GM03348 (cell line): ENCODE measurements at regions not wholly inside any gene's neighbourhood (a gene's known extent, or its start where the extent isn't known, plus 50 kb on each side); places are given as distances from the start of the nearest gene placed in this dataset.

Experiments used
- DNase-seq: peaks from one replicate; pipeline ENCODE4 v3.0.0; 2012; ENCODE audit warnings: low spot score

DNA sequence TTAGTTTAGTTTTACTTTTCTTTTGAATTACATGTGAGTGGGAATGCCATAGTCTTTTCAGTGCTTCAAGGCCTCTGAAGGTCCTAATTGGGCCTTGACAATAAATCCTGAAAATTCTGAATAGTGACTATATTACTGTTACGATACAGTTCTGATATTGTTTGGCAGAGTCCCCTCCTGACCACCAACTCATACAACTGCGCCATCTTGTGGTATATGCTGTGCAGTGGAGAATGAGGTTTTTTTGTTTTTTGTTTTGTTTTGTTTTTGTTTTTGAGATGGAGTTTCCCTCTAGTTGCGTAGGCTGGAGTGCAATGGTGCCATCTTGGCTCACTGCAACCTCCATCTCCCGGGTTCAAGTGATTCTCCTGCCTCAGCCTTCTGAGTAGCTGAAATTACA lies 56.6 kb upstream of the CHRDL1 start:
- DNase-seq, result peak; percentile 37

DNA sequence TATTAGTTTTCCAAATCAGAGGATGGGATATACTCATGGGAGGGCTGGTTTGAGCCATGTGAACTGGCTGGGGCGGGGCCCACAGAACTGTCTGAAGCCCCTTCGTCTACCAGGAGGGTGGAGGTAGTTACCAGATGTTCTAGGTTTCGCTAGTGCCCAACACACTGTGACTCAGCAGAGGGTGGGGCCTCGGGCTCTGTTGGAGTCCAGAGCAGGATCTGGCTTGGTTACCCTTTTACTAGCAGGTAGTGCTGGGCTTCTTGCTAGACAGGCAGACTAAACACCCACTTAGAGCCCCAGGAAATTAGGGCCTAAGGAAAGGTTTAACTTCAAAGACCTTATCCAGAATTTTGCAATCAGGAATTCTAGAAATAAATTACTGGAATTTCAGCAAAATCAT lies 56.2 kb upstream of the CHRDL1 start:
- DNase-seq, result peak; percentile 29

DNA sequence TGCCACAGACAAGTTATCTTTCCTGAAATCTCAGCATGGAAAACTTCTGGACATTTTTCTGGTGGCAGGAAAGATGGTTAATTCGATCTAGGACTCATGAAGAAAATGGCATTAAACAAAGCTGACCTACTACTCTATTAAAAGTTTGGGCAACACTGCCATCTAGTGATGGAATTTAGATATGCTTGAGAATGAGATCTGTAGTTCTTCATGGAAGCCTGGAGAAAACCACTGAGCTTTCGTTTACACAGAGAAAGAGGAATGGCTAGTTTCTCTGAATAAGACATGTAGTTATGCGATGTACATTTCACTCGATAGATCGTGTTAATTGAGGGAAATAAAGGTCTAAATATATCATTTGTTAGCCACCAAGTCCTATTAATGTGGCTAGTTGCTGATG lies 51.7 kb upstream of the CHRDL1 start:
- peak; percentile 49 for DNase-seq

DNA sequence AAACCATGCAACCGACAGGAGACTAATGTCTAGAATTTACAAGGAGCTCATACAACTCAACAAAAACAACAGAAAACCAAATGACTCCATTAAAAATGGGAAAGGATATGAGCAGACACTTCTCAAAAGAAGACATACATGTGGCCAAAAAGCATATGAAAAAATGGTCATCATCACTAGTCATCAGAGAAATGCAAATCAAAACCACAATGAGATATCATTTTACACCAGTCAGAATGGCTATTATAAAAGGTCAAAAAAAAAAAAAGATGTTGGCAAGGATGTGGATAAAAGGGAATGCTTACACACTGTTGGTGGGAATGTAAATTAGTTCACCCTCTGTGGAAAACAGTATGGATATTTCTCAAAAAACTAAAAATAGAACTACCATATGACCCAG lies 50.5 kb upstream of the CHRDL1 start:
- no peak for DNase-seq
